Keratinocyte (primary cell): ENCODE measurements at regions not wholly inside any gene's neighbourhood (a gene's known extent, or its start where the extent isn't known, plus 50 kb on each side); places are given as distances from the start of the nearest gene placed in this dataset.

Source experiments
- CTCF ChIP-seq, 3 experiments: IDR thresholded peaks in 1 of 3; conservative IDR thresholded peaks in 1 of 3; optimal IDR thresholded peaks in 1 of 3; 2 replicates in 2 of 3; 3 replicates in 1 of 3; pipeline versions ENCODE3 to v1.5.1; 2011; ENCODE audit warnings: low read length in 3 of 3, mild to moderate bottlenecking in 3 of 3, moderate library complexity in 2 of 3, control low read depth in 1 of 3, inconsistent platforms in 1 of 3; ENCODE audit not compliant: insufficient read depth in 2 of 3; ENCODE audit errors: extremely low read depth in 1 of 3
- EZH2 ChIP-seq: IDR thresholded peaks from one replicate; pipeline ENCODE4 v1.6.1; 2012; ENCODE audit warnings: inconsistent platforms, mild to moderate bottlenecking, low read length, moderate library complexity

DNA sequence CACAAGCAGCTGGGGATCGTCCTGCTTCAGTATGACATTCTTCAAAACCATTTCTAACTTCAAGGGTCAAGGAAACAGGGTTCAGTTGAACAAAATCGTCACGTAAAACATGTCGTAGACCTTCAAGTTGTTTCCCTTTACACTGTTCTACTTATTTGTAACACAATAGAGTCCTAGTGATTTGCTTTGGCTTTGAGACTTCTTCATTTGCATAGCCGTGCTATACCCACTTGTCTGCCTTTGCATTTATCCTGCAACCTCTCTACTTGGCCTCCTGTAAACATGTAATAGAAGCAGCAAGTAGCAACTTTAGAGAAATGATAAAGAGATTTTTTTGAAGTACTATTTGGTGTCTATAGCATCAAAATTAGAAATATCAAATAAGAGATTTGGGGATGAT is 194.9 kb downstream of the SLC7A11 start:
- TF ChIP-seq CTCF (optimal IDR thresholded peaks at IDR 0.05 in 1 of 3, IDR thresholded peaks at IDR 0.05 in 1 of 3, conservative IDR thresholded peaks at IDR 0.05 in 1 of 3; ENCODE audit: extremely low read depth in 1 of 3, insufficient read depth in 2 of 3, low read length in 3 of 3) (no peak), EZH2 (no peak)
